Tibial nerve (tissue), 3 donors: ENCODE measurements at regions not wholly inside any gene's neighbourhood (a gene's known extent, or its start where the extent isn't known, plus 50 kb on each side); places are given as distances from the start of the nearest gene placed in this dataset.

ENCODE experiments used
- CTCF ChIP-seq, 5 experiments: fragments of 200-600 bp in 3 of 5; fragments of 450-650 bp in 2 of 5; sonication (generic) in 3 of 5; IDR thresholded peaks; one replicate each; pipeline ENCODE4 v1.5.1; 2016 to 2019; ENCODE audit warnings: antibody characterized with exemption in 5 of 5, mild to moderate bottlenecking in 3 of 5, moderate library complexity in 2 of 5
- POLR2A ChIP-seq, 2 donors: fragments of 450-650 bp; IDR thresholded peaks; one replicate each; pipeline ENCODE4 v1.6.1; 2017; ENCODE audit warnings: antibody characterized with exemption in 2 of 2, mild to moderate bottlenecking in 2 of 2, moderate library complexity in 2 of 2

DNA sequence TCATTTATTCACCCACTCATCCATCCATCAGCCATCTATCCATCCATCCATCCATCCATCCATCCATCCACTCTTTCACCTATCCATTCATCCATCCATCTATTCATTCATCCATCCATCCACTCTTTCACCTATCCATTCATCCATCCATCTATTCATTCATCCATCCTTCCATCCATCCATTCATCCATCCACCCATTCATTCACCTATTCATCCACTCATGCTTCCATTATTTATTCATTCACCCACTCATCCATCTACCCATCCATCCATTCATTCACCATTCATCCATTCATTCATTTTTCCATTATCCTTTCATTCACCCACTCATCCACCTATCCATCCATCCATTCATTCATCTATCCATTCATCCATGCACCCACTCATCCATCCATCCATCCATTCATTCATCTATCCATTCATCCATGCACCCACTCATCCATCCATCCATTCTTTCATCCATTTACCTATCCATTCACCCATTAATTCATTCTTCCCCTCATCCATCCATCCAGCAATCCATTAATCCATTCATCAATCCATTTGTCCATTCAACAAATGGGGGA is 360.9 kb downstream of the ADGRD1 start:
- TF ChIP-seq CTCF (IDR thresholded peaks at IDR 0.05): no peak
- TF ChIP-seq POLR2A (IDR thresholded peaks at IDR 0.05): no peak
